ENCODE measurements at regions not wholly inside any gene's neighbourhood (a gene's known extent, or its start where the extent isn't known, plus 50 kb on each side); places are given as distances from the start of the nearest gene placed in this dataset.

- no peak for DNase-seq (ENCODE audit: low spot score)
These were observed 337.0 kb upstream of the SMC2 start for GRCh38 chr9:103757062-103757461.

DNA sequence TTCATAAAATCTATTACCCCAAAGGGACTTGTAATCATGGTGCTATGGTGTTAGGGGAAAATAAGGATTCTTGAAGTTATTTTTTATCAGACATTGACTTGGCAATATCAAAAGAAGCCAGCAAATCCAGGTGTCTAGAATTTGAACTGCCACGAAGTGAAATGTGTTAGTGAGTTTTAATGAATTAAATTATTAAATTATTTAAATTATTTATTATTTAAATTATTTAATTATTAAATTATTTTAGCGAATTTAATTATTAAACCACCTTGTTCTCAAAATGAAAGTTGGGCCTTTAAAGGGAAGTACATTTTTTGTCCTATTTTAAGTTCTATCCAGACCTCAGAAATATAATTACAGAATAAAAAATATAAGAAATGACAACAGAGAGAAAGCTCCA lies 332.6 kb upstream of the SMC2 start:
- no peak for DNase-seq (ENCODE audit: low spot score)

GRCh38 chr9:103789686-103790085 lies 304.4 kb upstream of the SMC2 start:
- DNase-seq (ENCODE audit: low spot score), result no peak

- no peak for DNase-seq (ENCODE audit: low spot score)
These were observed 295.5 kb upstream of the SMC2 start for GRCh38 chr9:103798620-103799019.

GRCh38 chr9:103799959-103800358 lies 294.1 kb upstream of the SMC2 start:
- no peak for DNase-seq (ENCODE audit: low spot score)

- DNase-seq (ENCODE audit: low spot score), result no peak
These were observed 292.0 kb upstream of the SMC2 start for GRCh38 chr9:103802068-103802467.

DNA sequence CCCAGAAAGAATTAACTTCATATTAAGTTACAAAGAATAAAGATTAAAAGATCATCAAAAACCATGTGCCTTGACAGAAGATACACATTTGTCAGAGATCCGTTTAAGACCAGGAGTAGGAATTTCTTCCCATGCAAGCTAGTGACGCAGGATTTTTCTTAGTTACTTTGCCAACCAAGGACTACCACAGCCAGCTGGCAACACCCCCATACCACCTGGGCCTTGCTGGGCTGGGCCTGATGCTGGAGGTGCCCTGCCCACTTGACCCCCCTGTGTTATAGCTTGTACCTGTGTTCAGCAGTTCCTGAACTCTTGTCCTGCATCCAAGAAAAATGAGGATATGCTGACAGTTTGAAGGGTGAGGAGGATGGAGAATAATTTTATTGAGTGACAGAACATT lies 290.9 kb upstream of the SMC2 start:
- DNase-seq (ENCODE audit: low spot score), result no peak

DNA sequence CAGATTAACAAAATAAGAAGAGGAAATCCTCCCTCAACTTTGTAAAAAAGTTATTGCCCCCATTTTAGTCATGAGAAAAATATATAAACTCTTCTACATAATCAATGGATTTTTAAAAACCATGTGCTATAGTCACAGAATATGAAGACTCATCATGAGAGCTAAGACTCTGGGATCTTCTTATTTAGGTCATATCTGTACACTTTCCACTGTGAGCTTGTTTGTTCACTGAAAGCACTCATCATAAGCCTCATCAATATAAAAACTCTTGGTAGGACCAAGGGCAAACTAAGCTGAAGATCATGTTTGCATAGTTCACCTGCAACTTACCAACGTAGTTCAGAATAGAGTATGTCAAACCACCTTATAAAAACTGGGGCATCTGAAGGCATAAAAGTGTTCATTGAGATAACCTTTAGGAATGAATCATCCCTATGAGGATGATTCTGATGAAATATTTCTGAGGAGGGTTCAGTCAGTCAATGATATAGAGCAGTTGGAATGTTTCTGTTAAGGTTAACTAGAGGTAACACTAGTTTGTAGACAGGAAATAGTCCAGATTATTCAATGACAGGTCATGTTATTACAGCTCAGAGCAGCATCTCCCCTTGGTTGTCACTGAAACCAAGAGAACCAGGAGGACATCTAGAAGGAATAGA lies 289.9 kb upstream of the SMC2 start:
- DNase-seq (ENCODE audit: low spot score), result no peak

GRCh38 chr9:103809745-103810144 lies 284.4 kb upstream of the SMC2 start:
- no peak for DNase-seq (ENCODE audit: low spot score)

GRCh38 chr9:103811462-103811861 lies 282.6 kb upstream of the SMC2 start:
- DNase-seq (ENCODE audit: low spot score), result no peak

DNA sequence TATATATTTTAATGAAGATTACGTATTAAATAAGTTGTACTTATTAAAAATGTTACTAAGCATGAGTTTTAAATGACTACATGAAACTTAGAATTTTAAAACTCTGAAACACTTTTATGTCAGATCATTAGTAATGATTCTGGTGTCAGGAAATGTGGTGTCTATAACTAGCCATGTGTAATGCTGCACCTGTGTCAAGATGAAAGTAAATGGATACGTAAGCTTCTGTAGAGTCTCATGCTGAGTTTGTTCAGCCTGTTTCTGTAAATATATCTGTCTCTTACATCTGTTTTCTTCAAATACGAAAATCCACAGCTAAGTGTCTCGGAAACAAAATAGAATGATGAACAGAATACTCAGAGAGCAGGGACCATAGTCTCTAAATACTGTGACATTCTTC lies 278.0 kb upstream of the SMC2 start:
- DNase-seq (ENCODE audit: low spot score), result no peak

GRCh38 chr9:103819936-103820335 lies 274.2 kb upstream of the SMC2 start:
- DNase-seq (ENCODE audit: low spot score), result no peak

- no peak for DNase-seq (ENCODE audit: low spot score)
These were observed 273.0 kb upstream of the SMC2 start for GRCh38 chr9:103821115-103821514.

DNA sequence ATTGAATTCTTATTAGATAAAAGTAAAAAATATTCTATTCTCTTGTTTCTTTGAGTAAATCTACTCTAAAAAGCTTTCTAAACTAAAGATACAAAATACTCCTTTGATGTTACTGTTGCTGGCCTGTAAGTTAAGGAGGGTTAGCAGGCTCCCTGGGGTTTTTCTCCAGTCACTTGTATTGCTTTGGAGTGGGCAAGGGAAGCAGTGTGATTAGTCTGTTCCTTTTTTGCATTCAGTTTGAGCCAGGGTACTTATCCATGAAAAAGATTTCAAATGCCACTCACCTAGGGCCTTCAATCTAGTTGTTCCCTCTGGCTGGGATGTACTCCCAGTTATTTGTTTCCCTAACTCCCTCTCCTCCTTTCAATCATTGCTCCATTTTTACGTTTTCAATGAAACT lies 256.2 kb upstream of the SMC2 start:
- no peak for DNase-seq (ENCODE audit: low spot score)

DNA sequence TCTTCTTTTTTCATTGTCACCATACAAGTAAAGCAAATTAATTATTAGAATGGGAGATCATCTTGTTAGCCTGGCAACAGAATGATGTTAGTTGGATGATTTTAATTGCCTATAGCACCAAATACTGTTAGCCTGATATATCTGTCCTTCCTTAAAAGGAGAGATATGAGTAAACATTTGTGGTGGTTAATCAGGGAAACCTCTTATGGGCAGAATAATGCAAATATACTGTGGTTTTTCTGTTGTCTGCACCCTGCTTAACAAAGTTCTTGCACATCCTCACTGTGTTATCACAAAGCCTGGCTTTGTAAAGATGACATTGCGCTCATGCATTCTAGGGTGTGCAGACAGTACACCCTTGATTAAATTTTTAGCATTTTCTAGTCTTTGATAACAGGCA lies 254.9 kb upstream of the SMC2 start:
- DNase-seq (ENCODE audit: low spot score), result no peak

DNA sequence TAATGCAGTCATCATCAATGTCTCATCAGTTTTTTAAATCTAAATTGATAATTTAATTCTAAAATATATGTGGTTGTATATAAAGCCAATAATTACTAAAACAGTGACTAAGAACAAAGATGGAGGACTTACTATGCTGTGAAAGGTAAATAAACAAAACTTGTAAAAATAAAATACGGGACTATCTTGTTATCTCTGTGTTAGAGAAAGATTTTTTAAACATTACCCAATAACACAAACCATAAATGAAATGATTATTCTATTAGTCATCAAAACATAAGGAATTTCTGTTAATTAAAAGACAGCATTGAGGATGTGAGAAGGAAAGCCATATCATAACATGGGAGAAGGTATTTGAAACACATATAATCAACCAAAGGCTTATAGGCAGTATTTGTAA lies 226.2 kb upstream of the SMC2 start:
- DNase-seq (ENCODE audit: low spot score), result no peak

DNA sequence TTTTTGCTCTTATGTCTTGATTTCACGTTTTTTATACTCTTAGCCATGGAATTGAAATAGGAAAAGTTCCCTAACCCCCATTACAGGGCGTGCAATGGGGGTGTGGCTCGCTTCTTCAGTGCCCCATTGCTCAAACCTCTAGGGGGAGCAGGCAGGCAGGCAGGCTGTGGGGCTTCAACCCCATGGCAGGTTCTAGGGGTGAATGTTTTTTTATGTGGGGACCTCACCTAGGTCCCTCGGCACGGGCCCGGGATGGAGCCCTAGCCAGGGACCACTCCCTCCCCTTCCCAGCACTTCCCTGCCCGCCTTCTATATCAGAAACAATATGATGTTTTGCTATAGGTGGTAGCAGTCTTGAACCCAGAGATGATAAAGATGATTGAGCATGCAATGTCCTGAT lies 221.3 kb upstream of the SMC2 start:
- DNase-seq (ENCODE audit: low spot score), result no peak

- DNase-seq (ENCODE audit: low spot score), result no peak
These were observed 212.7 kb upstream of the SMC2 start for GRCh38 chr9:103881419-103881818.

DNA sequence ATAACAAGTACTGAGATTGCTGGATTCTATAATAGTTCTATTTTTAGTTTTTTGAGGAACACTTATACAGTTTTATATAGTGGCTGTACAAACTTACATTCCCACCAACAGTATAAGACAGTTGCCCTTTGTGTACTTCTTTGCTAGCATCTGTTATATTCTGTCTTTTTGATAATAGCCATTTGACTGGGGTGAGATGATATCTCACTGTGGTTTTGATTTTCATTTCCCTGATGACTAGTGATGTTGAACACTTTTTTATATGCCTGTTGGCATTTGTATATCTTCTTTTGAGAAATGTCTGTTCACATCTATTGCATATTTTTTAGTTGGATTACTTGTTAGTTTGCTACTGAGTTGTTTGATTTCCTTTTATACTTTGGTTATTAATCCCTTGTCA lies 204.1 kb upstream of the SMC2 start:
- no peak for DNase-seq (ENCODE audit: low spot score)

DNA sequence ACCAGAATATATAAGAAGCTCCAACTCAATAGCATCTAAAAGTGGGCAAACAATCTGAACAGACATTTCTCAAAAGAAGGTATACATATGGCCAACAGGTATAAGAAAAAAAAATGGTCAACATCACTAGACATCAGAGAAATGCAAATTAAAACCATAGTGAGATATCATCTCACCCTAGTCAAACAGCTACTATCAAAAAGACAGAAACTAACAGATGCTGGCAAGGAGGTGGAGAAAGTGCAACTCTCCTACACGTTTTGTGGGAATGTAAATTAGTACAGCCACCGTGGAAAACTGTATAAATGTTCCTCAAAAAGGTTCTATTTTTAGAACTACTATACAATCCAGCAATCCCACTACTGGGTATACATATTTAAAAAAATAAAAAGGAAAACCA lies 199.9 kb upstream of the SMC2 start:
- DNase-seq (ENCODE audit: low spot score), result no peak

DNA sequence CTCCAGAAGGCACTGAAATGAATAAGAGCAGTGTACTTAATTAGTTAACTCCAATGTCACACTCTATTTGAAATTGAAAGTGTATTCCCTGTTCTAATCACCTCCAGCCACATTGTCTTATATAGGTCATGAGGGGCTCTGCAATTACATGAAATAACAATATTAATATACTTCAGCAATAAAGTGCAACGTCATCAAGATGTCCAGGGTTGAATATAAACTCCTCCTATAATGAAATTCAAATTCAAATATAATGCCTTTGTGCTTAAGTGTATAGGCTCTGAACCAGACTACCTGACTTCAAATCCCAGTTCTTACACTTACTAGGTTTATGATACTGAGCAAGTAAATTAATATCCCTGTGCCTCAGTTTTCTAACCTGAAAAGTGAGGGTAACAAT lies 195.6 kb upstream of the SMC2 start:
- no peak for DNase-seq (ENCODE audit: low spot score)

DNA sequence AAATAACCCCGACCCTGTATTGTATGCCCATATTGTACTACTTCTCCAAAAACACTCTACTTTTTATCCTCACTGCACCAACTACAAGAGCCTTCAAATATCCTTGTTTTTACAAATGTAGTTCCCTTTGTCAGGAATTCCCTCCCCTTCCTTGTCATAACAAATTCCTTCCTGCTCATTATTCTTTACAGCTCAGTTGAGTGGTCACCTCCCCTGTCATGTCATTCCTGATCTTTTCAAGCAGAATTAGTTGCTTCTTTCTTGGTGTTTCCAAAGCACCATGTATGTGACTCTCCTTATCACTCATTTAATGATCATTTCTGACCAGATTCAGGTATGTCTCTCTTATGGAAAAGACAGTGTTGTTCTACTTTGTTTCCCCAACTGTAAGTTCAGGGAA lies 194.2 kb upstream of the SMC2 start:
- DNase-seq (ENCODE audit: low spot score), result no peak

- no peak for DNase-seq (ENCODE audit: low spot score)
These were observed 193.6 kb upstream of the SMC2 start for GRCh38 chr9:103900466-103900865.

GRCh38 chr9:103902263-103902662 lies 191.8 kb upstream of the SMC2 start:
- no peak for DNase-seq (ENCODE audit: low spot score)

- DNase-seq (ENCODE audit: low spot score), result no peak
These were observed 189.9 kb upstream of the SMC2 start for GRCh38 chr9:103904242-103904641.
